ENCODE measurements at regions not wholly inside any gene's neighbourhood (a gene's known extent, or its start where the extent isn't known, plus 50 kb on each side); places are given as distances from the start of the nearest gene placed in this dataset.

GRCh38 chrX:19198473-19198872 lies 76.2 kb upstream of the ADGRG2 start:
- TF ChIP-seq POLR2A (IDR thresholded peaks at IDR 0.05) (no peak), CTCF (IDR thresholded peaks at IDR 0.05) (no peak), POLR2AphosphoS5 (IDR thresholded peaks at IDR 0.05) (no peak), EP300 (IDR thresholded peaks at IDR 0.05) (no peak)
